GM10266 (cell line): ENCODE measurements at regions not wholly inside any gene's neighbourhood (a gene's known extent, or its start where the extent isn't known, plus 50 kb on each side); places are given as distances from the start of the nearest gene placed in this dataset.

Source experiments
- DNase-seq: peaks from one replicate; pipeline ENCODE4 v3.0.0; 2012; ENCODE audit errors: extremely low spot score
- CTCF ChIP-seq: IDR thresholded peaks from 2 replicates; pipeline ENCODE4 v1.5.1; 2012; ENCODE audit warnings: mild to moderate bottlenecking, low read depth; ENCODE audit not compliant: control insufficient read depth, insufficient read depth; ENCODE audit errors: missing control alignments

DNA sequence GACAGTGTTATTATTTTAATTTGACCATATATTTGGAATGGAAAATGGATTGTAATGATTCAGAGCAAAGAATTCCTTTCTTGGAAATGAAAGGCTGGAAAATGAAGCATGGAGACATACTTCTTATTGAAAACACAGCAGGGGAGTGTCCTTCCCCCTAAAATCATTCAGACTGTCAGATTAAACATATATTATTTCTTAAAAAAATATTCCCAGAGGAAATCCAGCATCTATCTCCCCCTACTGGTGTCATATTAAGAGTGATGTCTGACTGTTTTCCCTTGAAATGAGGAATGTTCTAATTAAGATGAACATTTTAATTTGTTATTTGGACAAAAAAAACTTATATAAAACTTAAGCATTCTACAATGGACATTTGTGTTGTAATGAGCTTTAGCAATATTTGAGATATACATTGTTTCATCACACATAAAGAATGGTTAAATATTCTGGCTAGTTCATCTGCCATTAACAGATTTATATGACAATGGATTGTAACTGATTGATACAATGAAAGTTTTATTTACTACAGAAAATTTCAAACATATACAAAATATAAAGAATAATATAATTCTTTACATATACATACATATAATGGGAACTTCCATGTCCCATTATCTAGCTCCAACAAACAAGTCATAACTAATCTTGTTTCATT, 264.6 kb downstream of the SPRY1 start:
- DNase-seq, result no peak
- peak; percentile 17 for TF ChIP-seq CTCF

GRCh38 chr4:123662827-123663226, 266.2 kb downstream of the SPRY1 start:
- no peak for TF ChIP-seq CTCF
- DNase-seq, result no peak

DNA sequence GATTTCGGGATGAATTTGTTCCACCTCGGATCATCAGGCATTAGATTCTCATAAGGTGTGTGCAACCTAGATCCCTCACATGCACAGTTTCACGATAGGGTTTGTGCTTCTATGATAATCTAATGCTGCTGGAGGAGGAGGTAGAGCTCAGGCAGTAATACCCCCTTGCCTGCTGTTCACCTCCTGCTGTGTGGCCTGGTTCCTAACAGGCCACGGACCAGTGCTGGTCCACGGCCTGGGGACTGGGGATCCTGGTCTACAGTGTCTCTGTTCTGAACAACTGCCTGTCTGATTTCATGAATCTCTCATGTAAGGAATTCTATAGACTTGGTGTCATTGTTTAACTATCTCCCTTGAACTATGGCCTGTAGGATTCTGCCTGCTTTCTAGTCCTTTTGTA, 269.9 kb downstream of the SPRY1 start:
- DNase-seq, result no peak
- no peak for TF ChIP-seq CTCF

DNA sequence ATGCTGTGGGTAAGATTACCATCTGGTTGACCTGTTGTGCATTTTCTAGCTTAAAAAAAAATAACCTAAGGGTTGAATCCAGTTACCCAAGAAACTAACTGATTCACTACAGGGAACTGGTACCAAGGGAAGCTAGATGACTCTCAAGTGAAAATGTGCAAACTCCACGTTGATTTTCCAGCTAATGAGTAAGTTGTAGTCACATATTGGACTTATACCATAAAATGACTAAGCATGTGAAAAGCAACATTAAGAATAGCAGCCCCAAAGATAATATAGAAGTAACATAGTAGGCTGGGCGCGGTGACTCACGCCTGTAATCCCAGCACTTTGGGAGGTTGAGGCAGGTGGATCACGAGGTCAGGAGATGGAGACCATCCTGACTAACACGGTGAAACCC, 270.9 kb downstream of the SPRY1 start:
- no peak for DNase-seq
- no peak for TF ChIP-seq CTCF

DNA sequence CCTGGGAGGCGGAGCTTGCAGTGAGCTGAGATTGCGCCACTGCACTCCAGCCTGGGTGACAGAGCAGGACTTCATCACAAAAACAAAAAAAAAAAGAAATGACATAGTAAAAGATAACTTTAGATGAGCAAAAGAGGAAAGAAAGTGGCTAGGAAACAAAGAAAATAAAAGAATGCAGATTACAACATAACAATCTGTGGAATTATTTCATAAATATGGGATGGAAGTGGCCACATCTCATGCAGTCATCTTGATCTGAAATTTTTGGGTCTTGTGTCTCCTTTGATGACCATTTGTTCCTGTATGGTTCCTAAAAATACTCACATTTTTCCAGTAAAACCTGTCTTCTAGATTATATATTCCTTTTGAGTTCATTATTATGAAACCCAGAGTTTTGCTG, 271.4 kb downstream of the SPRY1 start:
- DNase-seq, result no peak
- TF ChIP-seq CTCF, result no peak

- peak; percentile 13 for DNase-seq
- TF ChIP-seq CTCF, result no peak
These were observed 275.2 kb downstream of the SPRY1 start for GRCh38 chr4:123671636-123672404.

DNA sequence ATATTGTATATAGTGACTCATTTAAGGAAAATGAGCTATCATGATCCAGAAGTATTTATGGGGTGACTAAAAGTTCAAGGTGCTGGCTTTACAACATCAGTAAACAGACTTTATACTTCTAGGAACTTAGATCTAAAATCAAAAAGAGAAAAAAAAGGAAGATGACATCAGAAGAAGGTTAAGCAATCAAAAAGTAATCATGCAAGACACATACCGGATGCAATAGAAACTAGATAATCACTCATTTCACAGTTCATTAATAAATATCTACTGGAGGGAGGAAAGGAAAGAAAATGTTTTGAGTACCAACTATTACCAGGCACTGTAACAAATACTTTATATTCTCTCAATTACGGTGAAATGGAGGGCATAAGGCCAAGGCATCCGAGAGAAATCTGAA, 276.4 kb downstream of the SPRY1 start:
- no peak for DNase-seq
- no peak for TF ChIP-seq CTCF
